ENCODE measurements at regions not wholly inside any gene's neighbourhood (a gene's known extent, or its start where the extent isn't known, plus 50 kb on each side); places are given as distances from the start of the nearest gene placed in this dataset.
"Not testable (repeated sequence)": the region's sequence is repeated elsewhere in the genome, so short reads cannot be mapped to it uniquely, and the experiment has no call there.

DNA sequence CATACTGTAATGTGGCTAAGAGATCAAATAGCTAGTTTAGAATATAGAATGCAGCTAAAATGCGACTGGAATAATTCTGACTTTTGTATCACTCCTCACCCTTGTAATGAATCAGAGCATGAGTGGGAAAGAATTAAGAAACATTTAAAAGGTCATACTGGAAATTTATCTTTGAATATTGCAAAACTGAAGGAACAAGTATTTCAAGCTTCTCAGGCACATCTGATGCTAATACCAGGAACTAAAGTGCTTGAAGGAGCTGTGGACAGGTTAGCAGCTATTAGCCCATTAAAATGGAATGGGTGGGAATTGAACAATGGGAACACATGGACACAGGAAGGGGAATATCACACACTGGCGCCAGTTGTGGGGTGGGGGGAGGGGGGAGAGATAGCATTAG is 144.2 kb upstream of the ZNF91 start:
- 84 to 87% methylated on average over 2 of the region's 2 CpGs for WGBS, 2 donors
- DNase-seq = no peak
- Histone ChIP-seq H3K4me1 (no peaks in the 10 kb centered on the region), H3K4me3 (no peak overlapping the region), H3K27me3 (no peaks in the 10 kb centered on the region), H3K9me3 (no peaks in the 10 kb centered on the region), H3K36me3 (ENCODE audit: low read depth, missing control alignments) (no peaks in the 10 kb centered on the region), H3K27ac (no peak overlapping the region)
- intact Hi-C loops (cut with DNase I; ENCODE audit: low total_unique reads) = no loop called here
- TF ChIP-seq, protein P1, sequence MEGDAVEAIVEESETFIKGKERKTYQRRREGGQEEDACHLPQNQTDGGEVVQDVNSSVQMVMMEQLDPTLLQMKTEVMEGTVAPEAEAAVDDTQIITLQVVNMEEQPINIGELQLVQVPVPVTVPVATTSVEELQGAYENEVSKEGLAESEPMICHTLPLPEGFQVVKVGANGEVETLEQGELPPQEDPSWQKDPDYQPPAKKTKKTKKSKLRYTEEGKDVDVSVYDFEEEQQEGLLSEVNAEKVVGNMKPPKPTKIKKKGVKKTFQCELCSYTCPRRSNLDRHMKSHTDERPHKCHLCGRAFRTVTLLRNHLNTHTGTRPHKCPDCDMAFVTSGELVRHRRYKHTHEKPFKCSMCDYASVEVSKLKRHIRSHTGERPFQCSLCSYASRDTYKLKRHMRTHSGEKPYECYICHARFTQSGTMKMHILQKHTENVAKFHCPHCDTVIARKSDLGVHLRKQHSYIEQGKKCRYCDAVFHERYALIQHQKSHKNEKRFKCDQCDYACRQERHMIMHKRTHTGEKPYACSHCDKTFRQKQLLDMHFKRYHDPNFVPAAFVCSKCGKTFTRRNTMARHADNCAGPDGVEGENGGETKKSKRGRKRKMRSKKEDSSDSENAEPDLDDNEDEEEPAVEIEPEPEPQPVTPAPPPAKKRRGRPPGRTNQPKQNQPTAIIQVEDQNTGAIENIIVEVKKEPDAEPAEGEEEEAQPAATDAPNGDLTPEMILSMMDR (IDR thresholded peaks at IDR 0.05) = no peak
- no peak for TF ChIP-seq POLR2A (IDR thresholded peaks at IDR 0.05)

DNA sequence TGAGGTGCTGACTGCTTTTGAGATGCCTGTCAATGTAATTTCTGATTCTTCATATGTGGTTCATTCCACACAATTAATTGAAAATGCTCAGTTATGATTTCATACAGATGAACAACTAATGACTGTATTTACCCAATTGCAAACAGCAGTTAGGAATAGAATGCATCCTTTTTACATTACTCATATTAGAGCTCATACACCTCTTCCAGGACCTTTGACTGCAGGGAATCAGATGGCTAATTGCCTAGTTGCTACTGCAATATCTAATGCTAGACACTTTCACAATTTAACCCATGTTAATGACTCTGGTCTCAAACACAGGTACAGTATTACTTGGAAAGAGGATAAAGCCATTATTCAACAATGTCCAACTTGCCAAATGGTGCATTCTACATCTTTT is 141.9 kb upstream of the ZNF91 start:
- H3K4me1 ChIP-seq; H3K27ac ChIP-seq; H3K4me3 ChIP-seq; H3K27me3 ChIP-seq; H3K9me3 ChIP-seq; intact Hi-C loops (cut with DNase I; ENCODE audit: low total_unique reads); H3K36me3 ChIP-seq (ENCODE audit: low read depth, missing control alignments); DNase-seq: not testable (repeated sequence)

GRCh38 chr19:23536341-23536740 is 141.1 kb upstream of the ZNF91 start:
- H3K27me3 ChIP-seq; intact Hi-C loops (cut with DNase I; ENCODE audit: low total_unique reads); H3K27ac ChIP-seq; H3K4me1 ChIP-seq; H3K4me3 ChIP-seq; H3K9me3 ChIP-seq; H3K36me3 ChIP-seq (ENCODE audit: low read depth, missing control alignments); DNase-seq: not testable (repeated sequence)
- WGBS, 2 donors = 91 to 93% methylated on average over 1 of the region's 1 CpG

- 86 to 90% methylated on average over 5 of the region's 5 CpGs for WGBS, 2 donors
- DNase-seq; H3K4me3 ChIP-seq; H3K36me3 ChIP-seq (ENCODE audit: low read depth, missing control alignments); H3K4me1 ChIP-seq; H3K27me3 ChIP-seq; intact Hi-C loops (cut with DNase I; ENCODE audit: low total_unique reads); H3K9me3 ChIP-seq; H3K27ac ChIP-seq: not testable (repeated sequence)
Measured at GRCh38 chr19:23535901-23536300, 140.6 kb upstream of the ZNF91 start.

- H3K36me3 ChIP-seq (ENCODE audit: low read depth, missing control alignments); H3K27ac ChIP-seq; H3K4me3 ChIP-seq; DNase-seq; intact Hi-C loops (cut with DNase I; ENCODE audit: low total_unique reads); H3K4me1 ChIP-seq; H3K9me3 ChIP-seq; H3K27me3 ChIP-seq: not testable (repeated sequence)
- 88% methylated on average over 22 of the region's 30 CpGs; no CpG with 5 or more reads in 1 of the 2 donors for WGBS, 2 donors
Measured at GRCh38 chr19:23533441-23533840, 138.2 kb upstream of the ZNF91 start.

GRCh38 chr19:23531976-23532375 is 136.7 kb upstream of the ZNF91 start:
- TF ChIP-seq POLR2A (IDR thresholded peaks at IDR 0.05) = no peak
- TF ChIP-seq, protein P1 (IDR thresholded peaks at IDR 0.05) = no peak
- Histone ChIP-seq H3K27ac (no peak overlapping the region), H3K9me3 (no peaks in the 10 kb centered on the region), H3K4me3 (no peak overlapping the region), H3K4me1 (no peaks in the 10 kb centered on the region), H3K27me3 (no peaks in the 10 kb centered on the region), H3K36me3 (ENCODE audit: low read depth, missing control alignments) (no peaks in the 10 kb centered on the region)
- DNase-seq = no peak
- 77 to 93% methylated on average over 1 of the region's 1 CpG for WGBS, 2 donors
- intact Hi-C loops (cut with DNase I; ENCODE audit: low total_unique reads) = no loop called here

DNA sequence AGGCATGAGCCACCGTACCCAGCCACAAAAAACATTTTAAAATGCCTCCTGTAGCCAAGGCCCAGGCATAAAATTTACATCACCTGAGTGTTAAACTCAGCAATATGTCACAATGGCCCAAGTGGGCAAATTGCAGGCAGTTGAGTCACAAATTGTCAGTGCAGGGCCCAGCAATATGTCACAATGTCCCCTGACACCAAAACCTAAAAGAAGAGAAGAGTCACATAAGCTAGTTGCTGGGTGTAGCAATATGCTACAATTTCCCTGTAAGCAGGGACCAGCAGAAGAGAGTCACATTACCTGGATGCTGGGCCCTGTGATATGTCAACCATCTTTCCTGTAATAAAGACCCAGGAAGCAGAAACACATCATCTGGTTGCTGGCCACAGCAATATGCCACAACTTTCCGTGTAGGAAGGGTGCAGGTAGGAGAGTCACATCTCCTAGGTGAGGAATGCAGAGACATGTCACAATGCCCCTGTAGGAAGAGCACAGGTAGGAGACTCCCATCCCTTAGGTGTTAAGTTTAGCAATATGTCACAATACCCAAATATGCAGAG is 136.0 kb upstream of the ZNF91 start:
- Histone ChIP-seq H3K4me1 (no peaks in the 10 kb centered on the region), H3K27ac (no peak overlapping the region), H3K27me3 (no peaks in the 10 kb centered on the region), H3K4me3 (no peak overlapping the region), H3K9me3 (no peaks in the 10 kb centered on the region), H3K36me3 (ENCODE audit: low read depth, missing control alignments) (no peaks in the 10 kb centered on the region)
- intact Hi-C loops (cut with DNase I; ENCODE audit: low total_unique reads) = no loop called here
- no peak for TF ChIP-seq POLR2A (IDR thresholded peaks at IDR 0.05)
- TF ChIP-seq, protein P1 (IDR thresholded peaks at IDR 0.05) = no peak
- WGBS, 2 donors = 84 to 86% methylated on average over 2 of the region's 2 CpGs
- no peak for DNase-seq
